ENCODE measurements at regions not wholly inside any gene's neighbourhood (a gene's known extent, or its start where the extent isn't known, plus 50 kb on each side); places are given as distances from the start of the nearest gene placed in this dataset.
"Not testable (repeated sequence)": the region's sequence is repeated elsewhere in the genome, so short reads cannot be mapped to it uniquely, and the experiment has no call there.

DNA sequence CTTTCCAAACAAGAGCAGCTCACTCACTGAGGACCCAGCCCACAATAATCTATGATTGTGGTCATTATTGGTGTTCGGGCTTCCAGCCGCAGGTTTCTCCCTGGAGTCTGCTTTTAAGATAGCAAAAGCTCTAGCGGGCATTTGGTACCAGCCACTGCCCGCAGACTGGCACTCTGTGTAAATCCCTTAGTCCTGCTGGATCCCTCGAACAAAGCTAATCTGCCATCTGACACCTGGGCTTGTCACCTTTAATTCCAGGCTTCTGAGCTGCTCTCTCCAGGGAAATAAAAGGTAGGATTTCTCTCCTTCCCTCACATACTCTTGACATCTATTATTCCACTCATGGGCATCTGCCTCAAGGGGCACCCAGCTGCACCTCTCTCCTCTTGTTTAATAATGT is 158.7 kb downstream of the PDCD6IP start:
- no peak for DNase-seq

DNA sequence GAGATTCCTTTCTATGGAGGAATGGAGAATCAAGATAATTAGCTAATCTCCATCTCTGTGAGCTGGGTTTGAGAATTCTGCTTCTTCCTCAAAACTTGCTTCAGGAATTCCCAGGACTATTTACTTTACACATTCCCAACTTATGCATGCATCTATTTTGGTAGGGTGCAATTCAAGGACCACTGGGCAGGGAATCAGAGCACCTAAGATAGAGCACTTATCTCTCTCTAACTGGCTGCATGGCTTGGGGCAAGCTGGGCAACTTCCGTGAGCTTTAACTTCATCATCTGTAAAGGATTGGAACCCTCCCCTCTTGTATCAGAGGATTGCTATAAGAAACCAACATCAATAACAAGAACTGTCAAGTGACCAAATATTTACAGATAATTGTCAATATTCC is 160.2 kb downstream of the PDCD6IP start:
- DNase-seq = no peak

DNA sequence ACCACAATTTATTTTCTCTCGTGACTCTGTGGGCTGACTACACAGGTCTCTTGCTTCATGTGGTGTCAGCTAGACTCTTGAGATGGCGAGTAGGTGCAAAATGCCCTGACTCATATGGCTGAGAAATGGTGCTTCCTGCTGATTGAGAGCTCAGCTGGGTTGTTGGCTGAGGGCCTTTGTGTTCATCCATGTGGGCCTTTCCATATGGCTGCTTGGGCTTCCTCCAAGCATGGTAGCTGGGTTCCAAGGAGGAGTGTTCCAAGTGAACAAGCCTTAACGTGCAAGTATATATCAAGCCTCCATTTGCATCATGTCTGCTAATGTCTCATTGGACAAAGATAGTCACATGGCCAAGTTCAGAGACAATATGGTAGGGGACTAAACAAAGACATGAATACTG is 164.0 kb downstream of the PDCD6IP start:
- no peak for DNase-seq

DNA sequence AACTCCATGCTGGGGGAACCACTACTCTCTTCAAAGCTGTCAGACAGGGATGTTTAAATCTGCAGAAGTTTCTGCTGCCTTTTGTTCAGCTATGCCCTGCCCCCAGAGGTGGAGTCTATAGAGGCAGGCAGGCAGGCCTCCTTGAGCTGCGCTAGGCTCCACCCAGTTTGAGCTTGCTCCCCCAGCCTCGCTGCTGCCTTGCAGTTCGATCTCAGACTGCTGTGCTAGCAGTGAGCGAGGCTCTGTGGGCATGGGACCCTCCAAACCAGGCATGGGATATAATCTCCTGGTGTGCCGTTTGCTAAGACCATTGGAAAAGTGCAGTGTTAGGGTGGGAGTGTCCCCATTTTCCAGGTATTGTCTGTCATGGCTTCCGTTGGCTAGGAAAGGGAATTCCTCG is 171.8 kb downstream of the PDCD6IP start:
- DNase-seq = not testable (repeated sequence)

DNA sequence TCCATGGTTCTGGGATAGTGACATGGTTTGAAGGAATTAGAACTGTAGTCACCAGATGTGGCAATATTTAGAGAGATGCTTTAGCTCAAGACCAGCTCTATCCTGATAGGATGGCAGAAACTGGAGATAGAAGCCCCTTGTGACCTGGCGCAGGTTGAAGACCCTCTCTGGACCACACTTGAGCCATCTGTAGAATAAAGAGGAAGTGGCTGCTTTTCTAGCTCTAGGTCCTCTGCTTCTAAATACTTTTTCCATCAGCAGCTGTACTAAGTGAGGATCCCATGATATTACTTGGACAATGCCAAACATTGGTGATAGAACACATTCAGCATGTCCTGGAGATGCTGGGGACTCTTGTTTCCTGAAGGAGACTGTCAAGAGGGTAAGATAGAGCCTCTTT is 172.6 kb downstream of the PDCD6IP start:
- DNase-seq = no peak

DNA sequence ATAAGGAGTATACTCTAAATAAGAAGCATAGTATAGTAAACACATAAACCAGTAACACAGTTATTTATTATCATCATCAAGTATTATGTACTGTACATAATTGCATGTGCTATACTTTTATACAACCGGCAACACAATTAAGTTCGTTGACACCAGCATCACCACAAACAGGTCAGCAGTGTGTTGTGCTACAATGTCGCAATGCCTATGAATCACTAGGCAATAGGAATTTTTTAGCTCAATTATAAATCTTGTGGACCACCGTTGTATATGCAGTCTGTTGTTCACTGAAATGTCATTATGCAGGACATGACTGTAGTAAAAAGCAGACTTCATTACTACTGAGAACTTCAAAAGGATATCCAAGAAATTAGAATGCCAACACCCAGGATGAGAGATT is 177.0 kb downstream of the PDCD6IP start:
- DNase-seq = no peak

DNA sequence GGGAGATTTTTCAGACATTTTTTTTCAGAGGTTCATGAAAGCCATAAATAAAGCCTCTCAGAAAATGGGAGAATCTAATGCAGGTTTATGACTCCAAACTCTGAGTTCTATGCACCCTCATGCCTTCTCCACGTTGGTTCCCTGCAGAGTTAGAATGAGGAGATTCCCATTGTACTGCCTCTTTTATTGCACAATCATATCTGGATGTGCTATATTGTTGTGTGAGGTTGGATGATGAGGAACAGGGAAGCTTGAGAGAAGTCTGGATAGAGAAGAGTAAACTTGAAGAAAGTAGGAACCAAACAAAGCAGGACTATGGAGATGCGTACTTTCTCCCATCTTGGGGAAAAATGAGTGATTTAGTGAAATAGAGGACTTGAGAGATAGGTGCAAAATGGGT is 178.8 kb downstream of the PDCD6IP start:
- DNase-seq = no peak

DNA sequence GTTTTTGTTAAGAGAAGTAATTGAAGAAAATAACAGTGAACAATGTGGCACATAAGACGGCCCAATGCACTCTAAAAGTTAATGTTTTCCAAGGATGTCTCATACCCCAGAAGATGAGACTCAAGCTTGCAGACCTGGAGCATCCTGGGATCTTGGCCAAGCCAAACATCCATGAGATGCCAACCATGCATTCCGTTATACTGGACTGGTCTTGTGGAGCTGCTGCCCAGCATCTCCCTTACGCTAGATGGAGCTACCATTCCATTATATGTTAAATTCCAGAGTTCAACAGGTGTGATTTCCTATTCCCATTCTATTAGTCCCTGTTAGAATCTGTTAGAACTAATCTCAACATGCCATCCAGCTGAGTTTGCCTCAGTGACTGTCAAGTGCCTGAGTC is 181.8 kb downstream of the PDCD6IP start:
- peak; percentile 22 for DNase-seq

DNA sequence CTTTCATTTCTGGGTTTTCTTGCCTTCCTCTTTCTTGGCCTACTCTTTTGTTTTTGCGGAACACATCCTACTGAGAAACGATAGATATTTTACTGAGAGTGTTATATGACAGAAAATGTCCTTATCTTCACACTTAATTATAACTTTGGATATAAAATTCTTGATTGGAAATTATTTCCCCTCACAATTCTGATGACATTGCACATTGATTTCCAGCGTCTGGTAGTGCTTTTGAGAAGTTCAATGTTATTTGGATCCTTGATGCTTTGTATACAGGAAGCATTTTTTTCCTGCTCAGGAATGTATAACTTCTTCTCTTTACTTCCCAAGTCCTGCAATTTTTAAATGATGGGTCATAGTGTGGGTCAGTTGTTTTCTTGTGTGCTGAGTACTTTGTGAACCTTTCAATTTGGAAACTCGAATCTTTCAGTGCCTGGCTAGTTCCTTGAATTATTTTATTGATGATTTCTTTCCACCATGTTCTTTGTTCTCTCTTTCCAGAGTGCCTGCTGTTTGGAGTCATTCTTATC is 183.9 kb downstream of the PDCD6IP start:
- no peak for DNase-seq

DNA sequence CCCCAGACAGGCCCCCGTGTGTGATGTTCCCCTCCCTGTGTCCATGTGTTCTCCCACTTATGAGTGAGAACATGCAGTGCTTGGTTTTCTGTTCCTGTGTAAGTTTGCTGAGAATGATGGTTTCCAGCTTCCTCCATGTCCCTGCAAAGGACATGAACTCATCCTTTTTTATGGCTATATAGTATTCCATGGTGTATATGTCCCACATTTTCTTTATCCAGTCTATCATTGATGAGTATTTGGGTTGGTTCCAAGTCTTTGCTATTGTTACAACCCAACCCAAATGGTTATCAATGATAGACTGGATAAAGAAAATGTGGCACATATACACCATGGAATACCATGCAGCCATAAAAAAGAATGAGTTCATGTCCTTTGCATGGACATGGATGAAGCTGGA is 184.5 kb downstream of the PDCD6IP start:
- not testable (repeated sequence) for DNase-seq

DNA sequence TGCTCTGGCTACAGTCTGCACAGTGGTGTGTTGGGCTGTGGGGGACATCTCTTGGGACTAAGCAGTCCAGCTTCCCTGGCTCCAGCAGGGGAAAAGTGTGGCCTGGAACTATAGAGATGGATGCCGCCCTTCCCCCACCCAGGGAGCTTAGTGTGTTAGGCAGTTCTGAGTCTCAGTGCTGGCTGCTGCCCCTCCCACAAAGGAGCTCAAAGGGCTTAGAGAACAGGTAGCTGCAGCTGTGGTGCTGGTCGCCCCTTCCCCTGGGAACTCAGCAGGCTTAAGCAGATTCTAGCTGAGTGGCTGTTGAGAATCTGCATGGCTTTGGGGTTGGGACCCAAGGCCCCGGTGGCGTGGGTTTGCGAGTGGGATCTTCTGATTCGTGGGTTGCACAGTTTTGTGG is 190.8 kb downstream of the PDCD6IP start:
- no peak for DNase-seq

DNA sequence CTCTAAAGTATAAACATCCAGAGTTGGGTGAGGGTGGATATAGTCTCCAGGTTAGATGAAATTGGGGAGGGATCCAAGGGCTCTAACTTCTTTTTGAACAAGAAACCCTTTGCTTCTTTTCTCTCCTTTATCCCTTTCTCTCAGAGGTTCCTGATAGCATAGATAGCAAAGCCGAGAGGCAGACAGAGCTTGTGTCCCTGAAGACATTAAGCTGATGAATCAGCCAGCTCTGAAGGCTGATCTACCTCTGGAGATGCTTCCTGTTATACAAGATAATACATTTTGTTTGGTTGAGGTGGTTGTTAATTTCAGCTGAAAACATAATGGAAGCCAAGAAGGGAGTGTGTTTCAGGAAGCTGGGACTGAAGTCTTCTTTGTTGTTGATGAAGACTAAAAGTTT is 193.2 kb downstream of the PDCD6IP start:
- no peak for DNase-seq

DNA sequence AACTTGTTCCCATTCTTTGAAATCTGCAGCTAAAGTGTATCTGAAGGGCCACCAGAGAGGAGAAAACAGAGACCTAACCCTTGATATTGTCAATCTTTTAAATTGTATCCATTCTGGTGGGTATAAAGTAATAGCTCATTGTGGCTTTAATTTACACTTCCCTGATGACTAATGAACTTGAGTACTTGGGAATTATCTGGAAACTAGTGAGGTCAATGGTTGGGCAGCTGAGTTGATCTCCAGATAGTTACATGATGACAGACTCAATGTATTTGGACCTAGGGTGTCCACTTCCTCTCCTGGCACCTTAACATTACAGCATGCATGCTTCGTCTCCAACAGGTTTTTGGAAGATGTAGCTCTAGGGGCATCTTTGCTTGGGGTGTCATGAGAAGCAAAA is 195.2 kb downstream of the PDCD6IP start:
- no peak for DNase-seq

DNA sequence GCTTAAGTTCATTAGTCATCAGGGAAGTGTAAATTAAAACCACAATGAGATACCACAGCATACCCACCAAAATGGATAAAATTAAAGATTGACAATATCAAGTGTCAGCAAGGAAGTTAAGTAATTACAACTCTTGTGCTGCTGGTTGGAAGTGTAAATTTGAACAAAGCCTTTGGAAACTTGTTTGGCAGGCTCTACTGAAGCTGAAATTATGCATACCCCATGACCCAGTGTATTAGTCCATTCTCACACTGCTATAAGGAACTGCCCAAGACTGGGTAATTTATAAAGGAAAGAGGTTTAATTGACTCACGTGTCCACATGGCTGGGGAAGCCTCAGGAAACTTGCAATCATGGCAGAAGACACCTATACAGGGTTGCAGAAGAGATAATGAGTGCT is 196.1 kb downstream of the PDCD6IP start:
- DNase-seq = no peak

DNA sequence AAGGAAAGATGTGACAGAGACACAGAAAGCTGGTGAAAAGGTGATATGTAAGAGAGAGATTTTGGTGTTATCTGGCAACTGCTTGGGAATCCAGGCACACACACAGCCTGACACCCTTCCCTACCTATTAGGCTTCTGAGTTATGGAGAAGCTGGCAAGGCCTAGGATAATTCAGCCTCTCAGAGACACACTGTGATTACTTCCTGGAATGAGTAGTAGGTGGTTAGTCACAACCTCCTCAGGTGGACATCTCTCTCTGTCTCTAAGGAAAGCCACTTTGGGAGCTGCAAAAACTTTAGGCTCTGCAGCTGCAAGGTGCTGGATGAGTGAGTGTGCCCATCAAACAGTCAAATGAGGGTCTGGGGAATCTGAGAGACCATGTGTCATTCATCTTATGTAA is 201.9 kb downstream of the PDCD6IP start:
- no peak for DNase-seq

DNA sequence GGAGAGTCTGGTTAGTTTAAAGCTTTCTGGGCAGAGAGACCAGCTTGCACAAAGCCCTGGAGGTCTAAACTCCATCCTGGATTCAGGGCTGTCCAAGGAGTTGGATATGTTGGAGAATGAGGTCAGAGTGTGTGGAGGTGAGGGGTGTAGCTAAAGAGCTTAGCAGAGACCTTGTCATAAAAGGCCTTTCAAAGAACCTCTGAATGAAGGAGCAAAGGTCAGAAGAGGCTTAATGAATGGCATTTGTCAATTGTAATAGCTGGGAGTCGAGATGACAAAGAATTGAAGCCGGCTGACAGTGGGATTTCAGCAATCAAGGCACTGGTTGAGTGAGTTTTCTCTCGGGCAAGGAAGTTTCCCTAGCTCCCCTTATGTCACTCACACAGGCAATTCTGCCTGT is 202.6 kb downstream of the PDCD6IP start:
- no peak for DNase-seq

DNA sequence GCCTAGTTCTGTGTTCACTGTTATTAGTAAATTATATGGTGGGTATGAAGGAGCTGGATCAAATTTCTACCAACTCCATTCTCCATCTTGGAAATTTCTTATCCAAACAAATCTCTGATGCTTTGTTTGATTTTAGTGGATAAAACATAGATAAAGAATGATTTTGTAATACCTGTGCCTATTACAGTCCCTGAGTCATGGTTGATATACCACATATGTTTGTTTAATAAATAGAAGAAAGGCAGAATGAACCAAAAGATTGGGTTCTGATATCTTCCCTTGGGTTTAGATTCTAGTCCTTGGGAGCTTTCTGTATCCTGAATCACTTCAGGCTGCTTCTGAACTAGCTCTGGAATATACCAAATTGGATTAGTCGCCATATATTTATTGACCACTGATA is 203.6 kb downstream of the PDCD6IP start:
- DNase-seq = no peak

DNA sequence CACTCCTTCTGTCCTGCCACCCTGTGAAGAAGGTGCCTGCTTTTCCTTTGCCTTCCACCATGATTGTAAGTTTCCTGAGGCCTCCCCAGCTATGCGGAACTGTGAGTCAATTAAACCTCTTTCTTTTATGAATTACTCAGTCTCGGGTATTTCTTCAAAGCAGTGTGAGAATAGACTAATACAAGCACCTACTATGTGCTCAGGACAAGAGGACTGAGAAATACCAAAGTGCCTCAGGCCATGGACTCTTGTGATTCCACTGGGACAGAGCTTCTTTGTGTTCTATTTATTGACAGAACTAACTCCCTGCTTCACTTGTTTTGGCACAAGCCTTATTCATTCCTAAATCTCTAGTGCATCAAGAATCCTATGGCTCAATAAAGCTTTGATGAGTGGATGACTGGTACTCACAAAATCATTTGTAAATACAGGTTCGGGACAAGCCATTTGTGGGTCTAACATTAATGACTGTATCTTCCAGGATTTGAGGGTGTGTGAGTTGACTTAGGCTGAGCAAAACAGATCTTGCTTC is 204.2 kb downstream of the PDCD6IP start:
- DNase-seq = no peak

DNA sequence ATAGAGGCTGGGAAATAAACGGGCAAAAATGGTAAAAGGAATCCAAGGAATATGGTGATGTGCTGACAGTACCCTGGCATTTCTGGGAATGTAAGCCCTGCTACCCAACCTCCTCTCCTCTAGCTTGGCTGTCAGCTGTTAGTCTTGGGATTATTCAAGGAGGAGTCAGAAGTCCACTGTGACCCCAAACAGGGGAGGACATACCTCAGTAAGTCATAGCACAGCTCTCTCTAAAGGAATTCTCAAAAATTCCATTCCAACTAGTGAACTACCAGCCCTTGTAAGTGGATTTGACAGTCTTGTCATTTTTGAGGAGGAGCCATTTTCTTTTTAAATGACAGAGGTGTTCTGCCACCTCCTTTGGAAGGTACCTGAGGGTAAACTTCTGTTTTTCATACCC is 207.5 kb downstream of the PDCD6IP start:
- DNase-seq = no peak

DNA sequence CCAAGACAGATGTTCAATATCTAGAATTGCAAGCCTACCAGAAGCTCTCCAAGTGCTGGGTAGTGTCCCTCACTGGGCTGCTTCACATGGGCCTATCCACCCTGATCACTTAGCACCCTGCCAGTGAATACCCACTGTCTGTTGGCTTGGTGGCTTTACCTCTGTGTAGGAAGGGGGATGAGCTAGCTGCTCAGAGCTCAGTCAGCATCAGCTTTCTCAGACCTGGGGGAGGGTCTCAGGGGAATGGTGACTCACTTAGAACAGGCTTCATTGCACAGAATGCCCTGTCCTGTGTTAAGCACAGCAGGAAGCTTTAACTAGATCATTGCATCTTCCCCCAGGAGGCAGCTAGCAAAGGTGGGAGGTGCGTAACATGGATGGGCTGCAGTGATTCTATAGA is 209.8 kb downstream of the PDCD6IP start:
- DNase-seq = no peak

DNA sequence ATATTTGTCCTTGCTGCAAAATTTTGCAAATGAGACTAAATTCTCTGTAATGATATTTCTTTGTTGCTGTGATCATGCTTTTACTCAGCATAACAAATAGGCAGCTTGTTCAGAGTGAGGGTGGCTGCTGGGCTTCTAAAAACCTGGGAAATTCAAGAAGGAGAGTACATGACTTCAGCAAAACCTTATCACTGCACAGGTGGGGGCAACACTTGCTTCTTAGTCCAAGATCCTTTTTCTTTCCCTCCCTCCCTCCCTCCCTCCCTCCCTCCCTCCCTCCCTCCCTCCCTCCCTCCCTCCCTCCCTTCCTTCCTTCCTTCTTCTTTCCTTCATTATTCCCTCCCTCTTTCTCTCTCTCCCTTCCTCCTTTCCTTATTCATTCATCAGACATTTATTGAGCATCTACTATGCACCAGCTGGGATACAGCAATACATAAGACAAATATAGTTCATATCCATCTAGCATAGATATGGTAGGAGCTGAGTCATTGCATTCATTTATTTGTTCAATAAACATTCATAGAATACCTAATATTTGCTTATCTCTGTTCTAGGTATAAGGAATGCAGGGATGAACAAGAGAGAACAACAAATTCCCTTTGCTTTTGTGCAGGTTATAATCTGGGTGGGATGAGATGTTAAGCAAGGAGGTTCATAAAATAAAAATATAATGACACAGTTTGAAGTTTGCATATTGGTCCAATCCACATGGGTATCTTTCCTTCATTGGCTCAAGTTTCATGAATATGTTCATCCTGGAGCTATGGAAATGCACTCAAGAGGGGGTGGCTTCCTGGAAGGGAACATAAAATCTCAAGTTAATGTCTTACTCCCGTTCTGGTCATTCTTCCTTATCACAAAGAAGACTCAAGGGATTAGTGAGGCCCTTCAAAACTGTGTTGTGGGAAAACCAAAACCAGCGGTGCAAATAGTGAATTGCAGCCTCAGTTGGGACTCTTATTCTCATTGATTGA is 210.7 kb downstream of the PDCD6IP start:
- no peak for DNase-seq

DNA sequence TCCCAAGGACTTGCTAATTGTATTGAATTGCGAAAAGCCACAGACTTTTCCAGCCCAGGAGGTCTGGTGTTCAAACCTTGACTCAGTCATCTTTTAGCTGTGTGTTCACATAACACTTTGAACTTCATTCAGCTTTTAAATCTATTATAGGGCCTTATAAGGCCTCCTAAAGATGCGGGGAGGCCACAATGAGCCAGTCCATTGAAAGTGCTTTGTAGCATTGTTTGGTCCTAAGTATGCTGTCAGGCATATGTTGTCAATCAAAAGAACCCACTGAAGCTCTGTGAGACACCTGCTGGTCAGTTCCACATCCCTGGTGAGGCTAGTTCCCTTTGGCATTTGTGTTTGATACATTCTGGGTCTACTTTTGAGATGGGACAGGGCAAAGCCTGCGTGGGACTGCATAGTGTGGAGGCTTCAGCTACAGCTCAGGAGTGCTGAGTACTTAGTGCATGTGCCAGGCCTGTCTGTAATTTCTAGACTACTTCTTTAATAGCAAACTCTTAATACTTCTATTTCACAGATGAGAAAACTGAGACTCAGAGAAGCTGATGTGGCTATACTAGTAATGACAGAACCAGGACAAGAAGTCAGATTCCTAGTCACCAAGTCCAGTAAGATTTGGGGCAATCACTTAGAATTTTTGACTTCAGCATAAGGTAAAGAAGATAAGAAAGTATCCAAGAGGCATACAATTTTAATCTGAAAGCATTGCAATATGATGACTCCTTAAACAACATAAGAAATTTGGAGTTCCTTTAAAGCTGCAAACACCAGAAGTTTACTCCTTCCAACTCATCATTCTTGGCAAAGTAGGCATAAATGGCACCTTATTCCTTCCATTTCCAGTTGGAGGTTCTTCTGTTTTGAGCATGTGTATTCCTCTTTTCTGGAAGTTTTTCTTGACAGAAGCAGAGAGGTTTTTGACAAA is 213.0 kb downstream of the PDCD6IP start:
- DNase-seq = peak; percentile 31

DNA sequence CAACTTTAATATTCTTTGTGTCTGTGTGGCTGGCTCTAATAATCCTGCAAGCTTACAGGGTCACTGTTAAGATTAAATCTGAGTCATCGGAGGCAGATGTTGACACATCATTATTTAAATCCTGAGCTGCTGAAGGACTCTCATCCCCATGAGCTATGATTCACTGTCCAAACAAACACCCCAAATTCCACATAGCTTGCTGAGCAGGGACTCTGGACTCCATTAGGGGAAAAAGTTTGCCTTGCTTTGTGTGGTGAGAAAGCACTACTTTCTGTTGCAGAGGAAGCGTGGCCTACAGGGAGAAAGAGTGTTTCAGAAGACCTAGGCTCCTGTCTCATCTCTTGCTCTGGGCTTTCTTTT is 213.7 kb downstream of the PDCD6IP start:
- peak; percentile 43 for DNase-seq

Data from 8988T (cell line).